ENCODE measurements at regions not wholly inside any gene's neighbourhood (a gene's known extent, or its start where the extent isn't known, plus 50 kb on each side); places are given as distances from the start of the nearest gene placed in this dataset.

DNA sequence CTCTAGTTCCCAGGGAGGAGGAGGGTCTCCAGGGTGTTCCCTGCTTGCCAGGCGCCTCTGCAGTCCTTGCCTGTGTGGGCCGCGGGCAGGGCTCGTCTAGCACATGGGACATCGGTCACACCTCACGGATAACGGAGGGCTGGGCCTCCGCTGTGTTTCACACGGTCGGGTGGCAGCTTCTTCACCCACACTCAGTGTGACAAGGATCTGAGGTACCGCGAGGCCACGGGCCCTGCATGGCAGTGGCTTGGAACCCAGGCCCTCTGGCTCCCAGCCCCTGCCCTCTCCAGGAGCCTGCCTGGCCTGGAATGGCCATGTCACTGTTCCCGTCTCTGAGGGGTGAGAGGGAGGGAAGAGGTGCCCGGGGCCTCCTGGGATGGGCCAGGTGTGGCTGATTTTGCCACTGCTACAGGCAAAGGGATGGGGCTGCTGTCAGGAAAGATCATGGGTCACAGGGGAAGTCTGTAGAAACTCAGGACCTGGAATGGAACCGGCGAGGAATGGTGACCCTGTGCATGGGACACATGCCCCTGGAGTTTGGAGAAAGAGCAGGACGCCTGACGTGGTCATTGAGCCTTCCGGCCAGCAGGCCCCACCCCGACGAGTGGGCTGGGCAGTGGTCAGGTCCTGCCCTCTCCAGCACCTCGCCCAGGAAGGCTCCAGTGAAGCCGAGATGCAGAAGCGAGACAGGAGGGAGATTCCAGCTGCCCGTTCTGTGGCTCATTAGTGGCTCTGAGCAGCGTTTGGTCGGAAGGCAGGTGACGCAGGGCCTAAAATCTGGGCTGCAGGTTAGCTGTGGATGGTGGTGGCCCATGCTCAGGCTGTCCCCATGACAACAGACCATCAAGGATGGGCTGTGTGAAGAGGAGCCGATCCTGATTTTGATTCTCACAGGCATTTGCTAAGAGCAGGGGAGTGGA lies 76.5 kb upstream of the GSE1 start (continued):
- TF ChIP-seq, protein P1, sequence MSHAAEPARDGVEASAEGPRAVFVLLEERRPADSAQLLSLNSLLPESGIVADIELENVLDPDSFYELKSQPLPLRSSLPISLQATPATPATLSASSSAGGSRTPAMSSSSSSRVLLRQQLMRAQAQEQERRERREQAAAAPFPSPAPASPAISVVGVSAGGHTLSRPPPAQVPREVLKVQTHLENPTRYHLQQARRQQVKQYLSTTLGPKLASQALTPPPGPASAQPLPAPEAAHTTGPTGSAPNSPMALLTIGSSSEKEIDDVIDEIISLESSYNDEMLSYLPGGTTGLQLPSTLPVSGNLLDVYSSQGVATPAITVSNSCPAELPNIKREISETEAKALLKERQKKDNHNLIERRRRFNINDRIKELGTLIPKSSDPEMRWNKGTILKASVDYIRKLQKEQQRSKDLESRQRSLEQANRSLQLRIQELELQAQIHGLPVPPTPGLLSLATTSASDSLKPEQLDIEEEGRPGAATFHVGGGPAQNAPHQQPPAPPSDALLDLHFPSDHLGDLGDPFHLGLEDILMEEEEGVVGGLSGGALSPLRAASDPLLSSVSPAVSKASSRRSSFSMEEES (CRISPR knock-in tag; IDR thresholded peaks at IDR 0.05), result peak; percentile 46
- TF ChIP-seq ZNF101 (CRISPR knock-in tag; IDR thresholded peaks at IDR 0.05; ENCODE audit: borderline replicate concordance, low read depth) (no peak), NFRKB (IDR thresholded peaks at IDR 0.05) (no peak), ZNF460 (CRISPR knock-in tag; IDR thresholded peaks at IDR 0.05; ENCODE audit: borderline replicate concordance) (no peak), ZSCAN20 (CRISPR knock-in tag; IDR thresholded peaks at IDR 0.05; ENCODE audit: borderline replicate concordance) (no peak), AGO2 (optimal IDR thresholded peaks at IDR 0.05; ENCODE audit: low read depth, low read length) (peak; percentile 86), PLRG1 (conservative IDR thresholded peaks at IDR 0.05) (no peak), RFX3 (CRISPR knock-in tag; IDR thresholded peaks at IDR 0.05) (0 out of 2 replicates have a peak, but pooled peaks have one; percentile 44), JUNB (CRISPR knock-in tag; IDR thresholded peaks at IDR 0.05; ENCODE audit: borderline replicate concordance) (no peak), FOXK1 (CRISPR knock-in tag; IDR thresholded peaks at IDR 0.05; ENCODE audit: borderline replicate concordance, low read depth) (no peak; the same call in 1 of the 2 replicates), NCOR1 (IDR thresholded peaks at IDR 0.05; ENCODE audit: borderline replicate concordance, low read length) (no peak), ZBTB1 (CRISPR knock-in tag; IDR thresholded peaks at IDR 0.05; ENCODE audit: borderline replicate concordance) (no peak), ZMAT3 (CRISPR knock-in tag; conservative IDR thresholded peaks at IDR 0.05) (no peak; the same call in 1 of the 2 replicates), HOXD1 (CRISPR knock-in tag; IDR thresholded peaks at IDR 0.05) (no peak), ZNF496 (CRISPR knock-in tag; IDR thresholded peaks at IDR 0.05; ENCODE audit: insufficient replicate concordance) (no peak)
- TF ChIP-seq, protein P2, sequence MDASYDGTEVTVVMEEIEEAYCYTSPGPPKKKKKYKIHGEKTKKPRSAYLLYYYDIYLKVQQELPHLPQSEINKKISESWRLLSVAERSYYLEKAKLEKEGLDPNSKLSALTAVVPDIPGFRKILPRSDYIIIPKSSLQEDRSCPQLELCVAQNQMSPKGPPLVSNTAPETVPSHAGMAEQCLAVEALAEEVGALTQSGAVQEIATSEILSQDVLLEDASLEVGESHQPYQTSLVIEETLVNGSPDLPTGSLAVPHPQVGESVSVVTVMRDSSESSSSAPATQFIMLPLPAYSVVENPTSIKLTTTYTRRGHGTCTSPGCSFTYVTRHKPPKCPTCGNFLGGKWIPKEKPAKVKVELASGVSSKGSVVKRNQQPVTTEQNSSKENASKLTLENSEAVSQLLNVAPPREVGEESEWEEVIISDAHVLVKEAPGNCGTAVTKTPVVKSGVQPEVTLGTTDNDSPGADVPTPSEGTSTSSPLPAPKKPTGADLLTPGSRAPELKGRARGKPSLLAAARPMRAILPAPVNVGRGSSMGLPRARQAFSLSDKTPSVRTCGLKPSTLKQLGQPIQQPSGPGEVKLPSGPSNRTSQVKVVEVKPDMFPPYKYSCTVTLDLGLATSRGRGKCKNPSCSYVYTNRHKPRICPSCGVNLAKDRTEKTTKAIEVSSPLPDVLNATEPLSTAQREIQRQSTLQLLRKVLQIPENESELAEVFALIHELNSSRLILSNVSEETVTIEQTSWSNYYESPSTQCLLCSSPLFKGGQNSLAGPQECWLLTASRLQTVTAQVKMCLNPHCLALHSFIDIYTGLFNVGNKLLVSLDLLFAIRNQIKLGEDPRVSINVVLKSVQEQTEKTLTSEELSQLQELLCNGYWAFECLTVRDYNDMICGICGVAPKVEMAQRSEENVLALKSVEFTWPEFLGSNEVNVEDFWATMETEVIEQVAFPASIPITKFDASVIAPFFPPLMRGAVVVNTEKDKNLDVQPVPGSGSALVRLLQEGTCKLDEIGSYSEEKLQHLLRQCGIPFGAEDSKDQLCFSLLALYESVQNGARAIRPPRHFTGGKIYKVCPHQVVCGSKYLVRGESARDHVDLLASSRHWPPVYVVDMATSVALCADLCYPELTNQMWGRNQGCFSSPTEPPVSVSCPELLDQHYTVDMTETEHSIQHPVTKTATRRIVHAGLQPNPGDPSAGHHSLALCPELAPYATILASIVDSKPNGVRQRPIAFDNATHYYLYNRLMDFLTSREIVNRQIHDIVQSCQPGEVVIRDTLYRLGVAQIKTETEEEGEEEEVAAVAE (CRISPR knock-in tag; IDR thresholded peaks at IDR 0.05; ENCODE audit: borderline replicate concordance), result no peak
- TF ChIP-seq, protein P3, sequence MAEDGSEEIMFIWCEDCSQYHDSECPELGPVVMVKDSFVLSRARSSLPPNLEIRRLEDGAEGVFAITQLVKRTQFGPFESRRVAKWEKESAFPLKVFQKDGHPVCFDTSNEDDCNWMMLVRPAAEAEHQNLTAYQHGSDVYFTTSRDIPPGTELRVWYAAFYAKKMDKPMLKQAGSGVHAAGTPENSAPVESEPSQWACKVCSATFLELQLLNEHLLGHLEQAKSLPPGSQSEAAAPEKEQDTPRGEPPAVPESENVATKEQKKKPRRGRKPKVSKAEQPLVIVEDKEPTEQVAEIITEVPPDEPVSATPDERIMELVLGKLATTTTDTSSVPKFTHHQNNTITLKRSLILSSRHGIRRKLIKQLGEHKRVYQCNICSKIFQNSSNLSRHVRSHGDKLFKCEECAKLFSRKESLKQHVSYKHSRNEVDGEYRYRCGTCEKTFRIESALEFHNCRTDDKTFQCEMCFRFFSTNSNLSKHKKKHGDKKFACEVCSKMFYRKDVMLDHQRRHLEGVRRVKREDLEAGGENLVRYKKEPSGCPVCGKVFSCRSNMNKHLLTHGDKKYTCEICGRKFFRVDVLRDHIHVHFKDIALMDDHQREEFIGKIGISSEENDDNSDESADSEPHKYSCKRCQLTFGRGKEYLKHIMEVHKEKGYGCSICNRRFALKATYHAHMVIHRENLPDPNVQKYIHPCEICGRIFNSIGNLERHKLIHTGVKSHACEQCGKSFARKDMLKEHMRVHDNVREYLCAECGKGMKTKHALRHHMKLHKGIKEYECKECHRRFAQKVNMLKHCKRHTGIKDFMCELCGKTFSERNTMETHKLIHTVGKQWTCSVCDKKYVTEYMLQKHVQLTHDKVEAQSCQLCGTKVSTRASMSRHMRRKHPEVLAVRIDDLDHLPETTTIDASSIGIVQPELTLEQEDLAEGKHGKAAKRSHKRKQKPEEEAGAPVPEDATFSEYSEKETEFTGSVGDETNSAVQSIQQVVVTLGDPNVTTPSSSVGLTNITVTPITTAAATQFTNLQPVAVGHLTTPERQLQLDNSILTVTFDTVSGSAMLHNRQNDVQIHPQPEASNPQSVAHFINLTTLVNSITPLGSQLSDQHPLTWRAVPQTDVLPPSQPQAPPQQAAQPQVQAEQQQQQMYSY (CRISPR knock-in tag; IDR thresholded peaks at IDR 0.05), result peak; percentile 93
- TF ChIP-seq, protein P4, sequence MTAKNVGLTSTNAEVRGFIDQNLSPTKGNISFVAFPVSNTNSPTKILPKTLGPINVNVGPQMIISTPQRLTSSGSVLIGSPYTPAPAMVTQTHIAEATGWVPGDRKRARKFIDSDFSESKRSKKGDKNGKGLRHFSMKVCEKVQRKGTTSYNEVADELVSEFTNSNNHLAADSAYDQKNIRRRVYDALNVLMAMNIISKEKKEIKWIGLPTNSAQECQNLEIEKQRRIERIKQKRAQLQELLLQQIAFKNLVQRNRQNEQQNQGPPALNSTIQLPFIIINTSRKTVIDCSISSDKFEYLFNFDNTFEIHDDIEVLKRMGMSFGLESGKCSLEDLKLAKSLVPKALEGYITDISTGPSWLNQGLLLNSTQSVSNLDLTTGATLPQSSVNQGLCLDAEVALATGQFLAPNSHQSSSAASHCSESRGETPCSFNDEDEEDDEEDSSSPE (CRISPR knock-in tag; IDR thresholded peaks at IDR 0.05), result peak; percentile 22; the same call in 1 of the 2 replicates
